ENCODE measurements at regions not wholly inside any gene's neighbourhood (a gene's known extent, or its start where the extent isn't known, plus 50 kb on each side); places are given as distances from the start of the nearest gene placed in this dataset.
A peak's percentile ranks its signal among the peaks of the same experiment; 100 is the strongest.
"Not testable (repeated sequence)": the region's sequence is repeated elsewhere in the genome, so short reads cannot be mapped to it uniquely, and the experiment has no call there.

DNA sequence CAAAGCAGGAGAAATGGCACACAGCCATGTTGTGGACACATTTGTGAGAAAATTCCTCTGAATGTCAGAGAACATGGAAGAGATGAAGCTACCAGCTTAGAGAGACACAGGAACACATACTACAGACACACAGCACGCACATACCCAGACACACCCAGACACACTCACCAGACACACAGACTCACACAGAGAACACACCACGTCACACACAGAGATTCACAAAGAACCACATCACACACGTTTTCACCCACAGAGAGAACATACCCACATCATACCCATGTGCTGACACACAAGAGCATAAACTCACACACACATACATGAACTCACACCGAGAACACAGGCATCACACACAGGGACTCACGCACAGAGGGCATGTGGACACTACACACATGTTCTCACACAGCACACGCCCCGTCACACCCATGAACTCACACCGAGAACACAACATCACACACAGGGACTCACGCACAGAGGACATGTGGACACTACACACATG, 124.9 kb downstream of the METRNL start:
- DNase-seq (ENCODE audit: low spot score in 2 of 2), result no peak
- no peak overlapping the region for H3K4me3 ChIP-seq
- peak overlapping the region; percentile 94 for H3K27ac ChIP-seq
- H3K27me3 ChIP-seq, result no peaks in the 10 kb centered on the region
- WGBS, result 84% methylated on average over 6 of the region's 9 CpGs
- peaks cover 53% of the 10 kb centered on the region for H3K4me1 ChIP-seq
- H3K36me3 ChIP-seq, result no peaks in the 10 kb centered on the region
- no peaks in the 10 kb centered on the region for H3K9me3 ChIP-seq
- TF ChIP-seq EP300 (IDR thresholded peaks at IDR 0.05) (no peak), POLR2AphosphoS5 (IDR thresholded peaks at IDR 0.05) (no peak), POLR2A (IDR thresholded peaks at IDR 0.05) (no peak)
- TF ChIP-seq, protein P1, sequence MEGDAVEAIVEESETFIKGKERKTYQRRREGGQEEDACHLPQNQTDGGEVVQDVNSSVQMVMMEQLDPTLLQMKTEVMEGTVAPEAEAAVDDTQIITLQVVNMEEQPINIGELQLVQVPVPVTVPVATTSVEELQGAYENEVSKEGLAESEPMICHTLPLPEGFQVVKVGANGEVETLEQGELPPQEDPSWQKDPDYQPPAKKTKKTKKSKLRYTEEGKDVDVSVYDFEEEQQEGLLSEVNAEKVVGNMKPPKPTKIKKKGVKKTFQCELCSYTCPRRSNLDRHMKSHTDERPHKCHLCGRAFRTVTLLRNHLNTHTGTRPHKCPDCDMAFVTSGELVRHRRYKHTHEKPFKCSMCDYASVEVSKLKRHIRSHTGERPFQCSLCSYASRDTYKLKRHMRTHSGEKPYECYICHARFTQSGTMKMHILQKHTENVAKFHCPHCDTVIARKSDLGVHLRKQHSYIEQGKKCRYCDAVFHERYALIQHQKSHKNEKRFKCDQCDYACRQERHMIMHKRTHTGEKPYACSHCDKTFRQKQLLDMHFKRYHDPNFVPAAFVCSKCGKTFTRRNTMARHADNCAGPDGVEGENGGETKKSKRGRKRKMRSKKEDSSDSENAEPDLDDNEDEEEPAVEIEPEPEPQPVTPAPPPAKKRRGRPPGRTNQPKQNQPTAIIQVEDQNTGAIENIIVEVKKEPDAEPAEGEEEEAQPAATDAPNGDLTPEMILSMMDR (IDR thresholded peaks at IDR 0.05), result no peak

DNA sequence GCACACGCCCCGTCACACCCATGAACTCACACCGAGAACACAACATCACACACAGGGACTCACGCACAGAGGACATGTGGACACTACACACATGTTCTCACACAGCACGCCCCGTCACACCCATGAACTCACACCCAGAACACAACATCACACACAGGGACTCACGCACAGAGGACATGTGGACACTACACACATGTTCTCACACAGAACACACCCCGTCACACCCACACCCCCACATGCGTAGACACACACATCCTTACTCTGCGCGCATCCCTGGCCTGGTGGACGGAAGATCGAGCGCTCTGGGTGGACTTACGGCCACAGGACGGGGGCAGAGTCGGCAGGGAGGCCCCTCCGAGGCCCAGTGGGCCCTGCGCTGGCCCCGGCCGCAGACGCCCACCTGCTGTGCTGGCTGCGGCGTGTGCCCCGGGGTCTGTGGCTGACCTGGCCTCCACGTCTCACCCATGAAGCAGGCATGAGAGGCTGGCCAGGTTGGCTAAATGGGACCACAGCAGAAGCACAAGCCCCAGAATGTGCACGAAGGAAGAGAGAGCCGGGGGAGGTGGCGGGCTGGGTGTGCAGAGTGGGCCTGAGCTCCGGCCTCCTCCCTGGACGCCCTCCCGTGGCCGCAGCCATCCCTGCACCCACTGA, 125.5 kb downstream of the METRNL start:
- H3K27me3 ChIP-seq, H3K9me3 ChIP-seq, H3K36me3 ChIP-seq, H3K4me3 ChIP-seq: not testable (repeated sequence)
- no CpG with 5 or more reads among the region's 33 CpGs for WGBS
- peaks cover 48% of the 10 kb centered on the region for H3K4me1 ChIP-seq
- peak in 1 of 2 donors; percentile 47 for DNase-seq (ENCODE audit: low spot score in 2 of 2)
- peak overlapping the region; percentile 94 for H3K27ac ChIP-seq

- not testable (repeated sequence) for H3K9me3 ChIP-seq, H3K36me3 ChIP-seq, H3K27me3 ChIP-seq, H3K27ac ChIP-seq, H3K4me3 ChIP-seq
- peaks cover 42% of the 10 kb centered on the region for H3K4me1 ChIP-seq
- WGBS, result no CpG with 5 or more reads among the region's 50 CpGs
- peak; percentile 84 for DNase-seq (ENCODE audit: low spot score in 2 of 2)
- TF ChIP-seq, protein P1 (IDR thresholded peaks at IDR 0.05), result peak; percentile 37 to 66
These were observed 126.1 kb downstream of the METRNL start for GRCh38 chr17:83205387-83206035.

GRCh38 chr17:83206036-83206394, 126.6 kb downstream of the METRNL start:
- not testable (repeated sequence) for H3K27me3 ChIP-seq; DNase-seq (ENCODE audit: low spot score in 2 of 2); H3K9me3 ChIP-seq; H3K36me3 ChIP-seq; H3K27ac ChIP-seq; H3K4me3 ChIP-seq
- WGBS, result 95% methylated on average over 3 of the region's 3 CpGs
- peaks cover 37% of the 10 kb centered on the region for H3K4me1 ChIP-seq

GRCh38 chr17:83206819-83207588, 127.6 kb downstream of the METRNL start:
- H3K4me1 ChIP-seq, result peaks cover 27% of the 10 kb centered on the region
- H3K9me3 ChIP-seq, H3K36me3 ChIP-seq, H3K4me3 ChIP-seq, H3K27ac ChIP-seq, H3K27me3 ChIP-seq: not testable (repeated sequence)
- peak; percentile 57 to 60 for DNase-seq (ENCODE audit: low spot score in 2 of 2)
- WGBS, result 75% methylated on average over 2 of the region's 15 CpGs

- H3K36me3 ChIP-seq, H3K27me3 ChIP-seq, H3K9me3 ChIP-seq, H3K4me3 ChIP-seq, H3K27ac ChIP-seq, H3K4me1 ChIP-seq: not testable (repeated sequence)
- no CpG with 5 or more reads among the region's 1 CpG for WGBS
- DNase-seq (ENCODE audit: low spot score in 2 of 2), result peak; percentile 78 to 80
These were observed 167.6 kb downstream of the METRNL start for GRCh38 chr17:83247001-83247400.
